Astrocyte (in vitro differentiated cells and primary cell): ENCODE measurements at regions not wholly inside any gene's neighbourhood (a gene's known extent, or its start where the extent isn't known, plus 50 kb on each side); places are given as distances from the start of the nearest gene placed in this dataset.

Source experiments
- DNase-seq: peaks from one replicate; pipeline ENCODE4 v3.0.0-alpha.2; 2010; ENCODE audit warnings: low read depth
- FAIRE-seq: peaks from 2 replicates; lab custom pipeline; 2011; peaks lifted over from hg19 to GRCh38; lab: Jason Lieb, UNC
- H2AFZ ChIP-seq: 2 replicates; pipeline ENCODE4 v1.6.0; 2012; ENCODE audit warnings: low read depth, low read length, inconsistent platforms
- H3K27ac ChIP-seq: 2 replicates; pipeline ENCODE4 v1.5.1; 2011; ENCODE audit warnings: low read depth, low read length, inconsistent platforms
- H3K27me3 ChIP-seq: 2 replicates; pipeline ENCODE4 v1.6.0; 2011; ENCODE audit warnings: low read length, inconsistent platforms; ENCODE audit not compliant: insufficient read depth
- H3K36me3 ChIP-seq: 2 replicates; pipeline ENCODE4 v1.5.1; 2011; ENCODE audit warnings: low read length, inconsistent platforms; ENCODE audit not compliant: insufficient read depth
- H3K4me1 ChIP-seq: 2 replicates; pipeline ENCODE4 v1.5.1; 2011; ENCODE audit warnings: low read length, inconsistent platforms; ENCODE audit not compliant: insufficient read depth
- H3K4me2 ChIP-seq: 2 replicates; pipeline ENCODE4 v1.6.0; 2012; ENCODE audit warnings: low read length, inconsistent platforms
- H3K4me3 ChIP-seq: 2 replicates; pipeline ENCODE4 v1.5.1; 2011; ENCODE audit warnings: low read depth, mild to moderate bottlenecking, low read length, inconsistent platforms; ENCODE audit not compliant: insufficient read depth
- H3K79me2 ChIP-seq: 2 replicates; pipeline ENCODE4 v1.6.0; 2012; ENCODE audit warnings: mild to moderate bottlenecking, low read length, inconsistent platforms; ENCODE audit not compliant: insufficient read depth
- H3K9ac ChIP-seq: 2 replicates; pipeline ENCODE4 v1.6.0; 2012; ENCODE audit warnings: mild to moderate bottlenecking, low read length, inconsistent platforms
- H3K9me3 ChIP-seq: 2 replicates; pipeline ENCODE4 v1.5.1; 2012; ENCODE audit warnings: low read depth, mild to moderate bottlenecking, low read length, inconsistent platforms; ENCODE audit not compliant: insufficient read depth
- H4K20me1 ChIP-seq: 2 replicates; pipeline ENCODE4 v1.6.0; 2012; ENCODE audit warnings: low read length, inconsistent platforms; ENCODE audit not compliant: insufficient read depth
- H3K27ac Mint-ChIP-seq: one replicate; pipeline ENCODE4 v1.8.0; 2021; ENCODE audit warnings: mild to moderate bottlenecking, mixed read lengths; ENCODE audit not compliant: unreplicated experiment
- H3K27me3 Mint-ChIP-seq: one replicate; pipeline ENCODE4 v1.8.0; 2021; ENCODE audit warnings: low read depth, mixed read lengths; ENCODE audit not compliant: unreplicated experiment
- H3K36me3 Mint-ChIP-seq: one replicate; pipeline ENCODE4 v1.8.0; 2021; ENCODE audit warnings: low read depth, mixed read lengths; ENCODE audit not compliant: unreplicated experiment
- H3K4me1 Mint-ChIP-seq: one replicate; pipeline ENCODE4 v1.8.0; 2021; ENCODE audit warnings: low read depth, mixed read lengths; ENCODE audit not compliant: unreplicated experiment
- H3K4me3 Mint-ChIP-seq: one replicate; pipeline ENCODE4 v1.8.0; 2021; ENCODE audit warnings: mild to moderate bottlenecking, moderate library complexity, mixed read lengths; ENCODE audit not compliant: unreplicated experiment
- H3K9me3 Mint-ChIP-seq: one replicate; pipeline ENCODE4 v1.8.0; 2021; ENCODE audit warnings: mild to moderate bottlenecking, mixed read lengths; ENCODE audit not compliant: unreplicated experiment
- CTCF ChIP-seq: IDR thresholded peaks from 2 replicates; pipeline ENCODE4 v1.5.1; 2011; ENCODE audit warnings: low read depth, mild to moderate bottlenecking, inconsistent platforms, low read length, moderate library complexity; ENCODE audit not compliant: insufficient read depth
- EZH2 ChIP-seq: IDR thresholded peaks from 2 replicates; pipeline ENCODE4 v1.6.1; 2012; ENCODE audit warnings: mild to moderate bottlenecking, low read length, inconsistent platforms; ENCODE audit not compliant: insufficient read depth

- Histone ChIP-seq H3K79me2 (no peaks in the 10 kb centered on the region), H3K4me2 (peak overlapping the region; percentile 41), H3K36me3 (no peaks in the 10 kb centered on the region), H2AFZ (no peak overlapping the region), H3K9me3 (no peaks in the 10 kb centered on the region), H3K27me3 (no peaks in the 10 kb centered on the region), H4K20me1 (no peaks in the 10 kb centered on the region), H3K27ac (peak overlapping the region; percentile 98), H3K4me1 (peaks cover 49% of the 10 kb centered on the region), H3K4me3 (no peak overlapping the region), H3K9ac (peak overlapping the region; percentile 80)
- Mint-ChIP-seq H3K36me3 (no peaks in the 10 kb centered on the region), H3K27me3 (no peaks in the 10 kb centered on the region), H3K4me1 (peaks cover 40% of the 10 kb centered on the region), H3K4me3 (peak overlapping the region; percentile 30), H3K27ac (peak overlapping the region; percentile 100), H3K9me3 (no peaks in the 10 kb centered on the region)
- peak; percentile 100 for DNase-seq
- FAIRE-seq, result peak; percentile 92
- no peak for TF ChIP-seq CTCF
- TF ChIP-seq EZH2, result no peak
Measured at GRCh38 chr5:173454736-173455598, 126.8 kb upstream of the STC2 start.

GRCh38 chr5:173454361-173454735, 126.1 kb upstream of the STC2 start:
- Mint-ChIP-seq H3K27me3 (no peaks in the 10 kb centered on the region), H3K4me3 (no peak overlapping the region), H3K4me1 (peaks cover 40% of the 10 kb centered on the region), H3K9me3 (no peaks in the 10 kb centered on the region), H3K36me3 (no peaks in the 10 kb centered on the region), H3K27ac (peak overlapping the region; percentile 100)
- H3K79me2 ChIP-seq, result no peaks in the 10 kb centered on the region
- peak overlapping the region; percentile 80 for H3K9ac ChIP-seq
- TF ChIP-seq EZH2 (no peak), CTCF (no peak)
- H4K20me1 ChIP-seq, result no peaks in the 10 kb centered on the region
- H3K4me2 ChIP-seq, result peak overlapping the region; percentile 41
- H2AFZ ChIP-seq, result no peak overlapping the region
- H3K9me3 ChIP-seq, result no peaks in the 10 kb centered on the region
- peak overlapping the region; percentile 98 for H3K27ac ChIP-seq
- H3K27me3 ChIP-seq, result no peaks in the 10 kb centered on the region
- FAIRE-seq, result no peak
- no peaks in the 10 kb centered on the region for H3K36me3 ChIP-seq
- H3K4me3 ChIP-seq, result no peak overlapping the region
- peaks cover 49% of the 10 kb centered on the region for H3K4me1 ChIP-seq
- peak; percentile 66 for DNase-seq

GRCh38 chr5:173453167-173453566, 125.0 kb upstream of the STC2 start:
- no peaks in the 10 kb centered on the region for H3K79me2 ChIP-seq
- no peaks in the 10 kb centered on the region for H4K20me1 ChIP-seq
- H3K27me3 Mint-ChIP-seq, result no peaks in the 10 kb centered on the region
- no peaks in the 10 kb centered on the region for H3K9me3 ChIP-seq
- peaks cover 40% of the 10 kb centered on the region for H3K4me1 Mint-ChIP-seq
- H3K9ac ChIP-seq, result peak overlapping the region; percentile 80
- FAIRE-seq (no peak), DNase-seq (no peak)
- no peaks in the 10 kb centered on the region for H3K27me3 ChIP-seq
- no peak overlapping the region for H3K4me3 Mint-ChIP-seq
- peaks cover 49% of the 10 kb centered on the region for H3K4me1 ChIP-seq
- H3K36me3 ChIP-seq, result no peaks in the 10 kb centered on the region
- no peak overlapping the region for H3K4me3 ChIP-seq
- peak overlapping the region; percentile 100 for H3K27ac Mint-ChIP-seq
- H3K36me3 Mint-ChIP-seq, result no peaks in the 10 kb centered on the region
- peak overlapping the region; percentile 98 for H3K27ac ChIP-seq
- no peaks in the 10 kb centered on the region for H3K9me3 Mint-ChIP-seq
- no peak overlapping the region for H3K4me2 ChIP-seq
- H2AFZ ChIP-seq, result no peak overlapping the region
- TF ChIP-seq EZH2 (no peak), CTCF (no peak)
